ENCODE measurements at regions not wholly inside any gene's neighbourhood (a gene's known extent, or its start where the extent isn't known, plus 50 kb on each side); places are given as distances from the start of the nearest gene placed in this dataset.

DNA sequence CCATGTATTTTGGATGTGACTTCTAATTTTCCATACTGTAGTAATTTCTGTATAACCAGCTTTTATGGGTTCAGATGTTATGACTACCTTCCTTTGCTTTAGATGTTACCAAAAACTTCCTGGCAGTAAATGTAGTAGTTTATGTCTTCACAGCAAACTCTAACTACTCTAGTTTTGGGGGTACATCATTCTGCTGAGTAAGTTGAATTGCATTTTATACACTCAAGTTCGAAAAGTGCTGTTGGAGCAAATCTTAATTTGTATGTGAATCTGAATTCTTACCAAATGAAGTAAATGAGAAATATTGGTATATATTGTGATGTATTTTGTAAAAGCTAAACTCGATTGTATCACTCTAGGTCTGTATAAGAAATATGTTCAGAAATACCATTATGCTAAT lies 728.3 kb upstream of the CDH8 start:
- H3K36me3 ChIP-seq: no peaks in the 10 kb centered on the region
- WGBS, 2 donors: 38 to 54% methylated on average over 2 of the region's 2 CpGs
- no peak for ATAC-seq
- no peaks in the 10 kb centered on the region for H3K27me3 ChIP-seq
- no peak for FAIRE-seq
- H3K27ac ChIP-seq: no peak overlapping the region
- intact Hi-C loops (cut with DNase I): no loop called here
- DNase-seq: no peak
- H3K4me3 ChIP-seq: no peak overlapping the region
- no peaks in the 10 kb centered on the region for H3K9me3 ChIP-seq
- TF ChIP-seq, protein P1, sequence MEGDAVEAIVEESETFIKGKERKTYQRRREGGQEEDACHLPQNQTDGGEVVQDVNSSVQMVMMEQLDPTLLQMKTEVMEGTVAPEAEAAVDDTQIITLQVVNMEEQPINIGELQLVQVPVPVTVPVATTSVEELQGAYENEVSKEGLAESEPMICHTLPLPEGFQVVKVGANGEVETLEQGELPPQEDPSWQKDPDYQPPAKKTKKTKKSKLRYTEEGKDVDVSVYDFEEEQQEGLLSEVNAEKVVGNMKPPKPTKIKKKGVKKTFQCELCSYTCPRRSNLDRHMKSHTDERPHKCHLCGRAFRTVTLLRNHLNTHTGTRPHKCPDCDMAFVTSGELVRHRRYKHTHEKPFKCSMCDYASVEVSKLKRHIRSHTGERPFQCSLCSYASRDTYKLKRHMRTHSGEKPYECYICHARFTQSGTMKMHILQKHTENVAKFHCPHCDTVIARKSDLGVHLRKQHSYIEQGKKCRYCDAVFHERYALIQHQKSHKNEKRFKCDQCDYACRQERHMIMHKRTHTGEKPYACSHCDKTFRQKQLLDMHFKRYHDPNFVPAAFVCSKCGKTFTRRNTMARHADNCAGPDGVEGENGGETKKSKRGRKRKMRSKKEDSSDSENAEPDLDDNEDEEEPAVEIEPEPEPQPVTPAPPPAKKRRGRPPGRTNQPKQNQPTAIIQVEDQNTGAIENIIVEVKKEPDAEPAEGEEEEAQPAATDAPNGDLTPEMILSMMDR (IDR thresholded peaks at IDR 0.05): no peak
- no peaks in the 10 kb centered on the region for H3K4me1 ChIP-seq

DNA sequence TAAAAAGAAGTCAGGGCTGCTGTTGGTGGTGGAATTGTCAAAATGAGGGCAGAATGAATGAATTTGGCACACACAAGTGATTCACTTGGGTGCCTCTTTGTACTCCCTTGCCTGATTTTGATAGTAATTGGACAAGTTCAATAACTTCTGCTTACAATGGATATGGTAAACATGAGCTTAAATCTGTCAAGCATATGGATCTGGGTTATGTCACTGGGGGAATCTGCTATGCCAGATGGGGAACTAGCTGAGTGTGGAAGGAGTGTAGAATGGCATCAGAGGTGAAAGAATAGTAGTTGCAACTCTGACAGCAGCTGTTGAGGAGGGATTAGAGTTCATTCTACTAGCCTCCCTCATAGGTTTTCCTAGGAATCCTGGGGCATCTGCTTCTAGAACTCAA lies 724.2 kb upstream of the CDH8 start:
- Histone ChIP-seq H3K27ac (no peak overlapping the region), H3K9me3 (no peaks in the 10 kb centered on the region), H3K4me3 (no peak overlapping the region), H3K27me3 (no peaks in the 10 kb centered on the region), H3K4me1 (no peaks in the 10 kb centered on the region), H3K36me3 (no peaks in the 10 kb centered on the region)
- DNase-seq (no peak), FAIRE-seq (no peak), ATAC-seq (no peak)
- TF ChIP-seq, protein P1 (IDR thresholded peaks at IDR 0.05): no peak
- intact Hi-C loops (cut with DNase I): no loop called here

DNA sequence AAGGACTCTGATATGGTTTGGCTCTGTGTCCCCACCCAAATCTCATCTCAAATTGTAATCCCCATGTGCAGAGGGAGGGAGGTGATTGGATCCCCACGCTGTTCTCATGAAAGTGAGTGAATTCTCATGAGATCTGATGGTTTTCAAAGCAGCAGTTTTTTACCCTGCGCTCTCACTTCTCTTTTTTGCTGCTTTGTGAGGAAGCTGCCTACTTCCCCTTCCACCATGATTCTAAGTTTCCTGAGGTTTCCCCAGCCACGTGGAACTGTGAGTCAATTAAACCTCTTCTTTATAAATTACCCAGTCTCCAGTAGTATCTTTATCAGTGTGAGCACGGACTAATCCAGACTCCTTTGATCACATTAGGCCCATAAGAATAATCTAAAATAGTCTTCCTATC lies 719.7 kb upstream of the CDH8 start:
- Histone ChIP-seq H3K4me1 (no peaks in the 10 kb centered on the region), H3K9me3 (no peaks in the 10 kb centered on the region), H3K27ac (no peak overlapping the region), H3K36me3 (no peaks in the 10 kb centered on the region), H3K27me3 (no peaks in the 10 kb centered on the region), H3K4me3 (no peak overlapping the region)
- FAIRE-seq (no peak), DNase-seq (no peak), ATAC-seq (no peak)
- TF ChIP-seq, protein P1 (IDR thresholded peaks at IDR 0.05): no peak
- intact Hi-C loops (cut with DNase I): no loop called here
- WGBS, 2 donors: 48 to 53% methylated on average over 4 of the region's 4 CpGs

DNA sequence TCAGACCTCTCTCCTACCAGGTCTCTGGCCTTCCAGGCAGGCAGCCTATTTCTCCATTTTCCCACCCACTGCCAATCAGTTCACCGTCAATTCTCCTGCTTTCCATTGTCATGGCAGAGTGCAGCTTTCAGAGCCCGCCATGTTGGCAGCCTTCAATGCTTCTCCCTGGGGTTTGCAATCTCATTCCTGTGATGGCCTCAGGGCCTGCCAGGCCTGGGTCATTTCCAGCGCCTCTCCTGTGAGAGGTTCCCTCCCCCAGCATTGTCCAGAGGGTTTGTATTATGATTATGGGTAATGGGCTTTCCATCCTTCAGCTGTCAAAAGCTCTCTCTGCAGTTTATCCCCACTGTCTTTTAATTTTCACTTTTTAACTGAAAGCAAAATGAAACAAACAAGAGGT lies 716.6 kb upstream of the CDH8 start:
- no peak for ATAC-seq
- Histone ChIP-seq H3K9me3 (no peaks in the 10 kb centered on the region), H3K4me3 (no peak overlapping the region), H3K4me1 (no peaks in the 10 kb centered on the region), H3K27me3 (no peaks in the 10 kb centered on the region), H3K27ac (no peak overlapping the region), H3K36me3 (no peaks in the 10 kb centered on the region)
- TF ChIP-seq, protein P1 (IDR thresholded peaks at IDR 0.05): no peak
- peak in 1 of 6 donors; percentile 23 for DNase-seq
- WGBS, 2 donors: 53 to 81% methylated on average over 3 of the region's 3 CpGs
- FAIRE-seq: no peak
- intact Hi-C loops (cut with DNase I): no loop called here

DNA sequence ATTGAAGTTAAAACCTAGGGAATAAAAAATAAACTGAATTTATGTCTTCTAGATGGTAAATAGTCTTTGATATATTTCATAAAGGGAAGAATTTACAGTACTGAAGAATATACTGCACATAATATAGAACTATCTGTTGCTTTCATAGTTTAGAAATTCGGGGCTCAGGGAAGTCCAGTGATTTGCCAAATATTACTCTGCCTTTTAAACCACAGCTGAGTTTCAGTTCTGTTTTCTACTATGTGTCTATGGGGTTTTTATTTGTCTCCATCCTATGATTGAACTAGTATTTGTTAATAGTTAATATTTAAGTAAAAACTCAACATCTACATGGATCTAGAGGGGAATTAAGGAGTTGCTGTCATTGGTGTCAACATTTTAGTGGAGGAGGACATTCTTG lies 715.0 kb upstream of the CDH8 start:
- intact Hi-C loops (cut with DNase I): no loop called here
- FAIRE-seq (no peak), DNase-seq (no peak), ATAC-seq (no peak)
- Histone ChIP-seq H3K27me3 (no peaks in the 10 kb centered on the region), H3K27ac (no peak overlapping the region), H3K9me3 (no peaks in the 10 kb centered on the region), H3K4me1 (no peaks in the 10 kb centered on the region), H3K36me3 (no peaks in the 10 kb centered on the region), H3K4me3 (no peak overlapping the region)
- 33 to 36% methylated on average over 1 of the region's 1 CpG for WGBS, 2 donors
- TF ChIP-seq, protein P1 (IDR thresholded peaks at IDR 0.05): no peak

Data from pancreas (tissue), 10 donors.